Mesodermal cell (in vitro differentiated cells): ENCODE measurements at regions not wholly inside any gene's neighbourhood (a gene's known extent, or its start where the extent isn't known, plus 50 kb on each side); places are given as distances from the start of the nearest gene placed in this dataset.
"Not testable (repeated sequence)": the region's sequence is repeated elsewhere in the genome, so short reads cannot be mapped to it uniquely, and the experiment has no call there.

ENCODE experiments used
- H3K27ac ChIP-seq: 2 replicates; pipeline ENCODE4 v1.7.0; 2013; ENCODE audit warnings: mild to moderate bottlenecking, low read depth, low read length, moderate library complexity; ENCODE audit not compliant: severe bottlenecking
- H3K36me3 ChIP-seq: 2 replicates; pipeline ENCODE4 v1.7.1; 2013; ENCODE audit warnings: mild to moderate bottlenecking, low read length, moderate library complexity; ENCODE audit not compliant: control insufficient read depth, insufficient read depth
- H3K4me1 ChIP-seq: one replicate; pipeline ENCODE4 v1.7.1; 2013; ENCODE audit warnings: mild to moderate bottlenecking, low read length; ENCODE audit not compliant: insufficient read depth, control insufficient read depth, poor library complexity, severe bottlenecking
- H3K4me3 ChIP-seq: 2 replicates; pipeline ENCODE4 v1.7.0; 2013; ENCODE audit warnings: low read length, control low read depth, mild to moderate bottlenecking; ENCODE audit not compliant: insufficient read depth, poor library complexity, severe bottlenecking; ENCODE audit errors: extremely low read depth
- H3K9me3 ChIP-seq: 2 replicates; pipeline ENCODE4 v1.7.1; 2013; ENCODE audit warnings: mild to moderate bottlenecking, low read length, moderate library complexity; ENCODE audit not compliant: control insufficient read depth
- WGBS, 2 experiments: methylation state at CpG; one replicate each; pipeline ENCODE4 v1.1.5; 2013; ENCODE audit warnings: missing lambda C conversion rate in 2 of 2; ENCODE audit not compliant: insufficient coverage in 2 of 2; 5-methylcytosine and 5-hydroxymethylcytosine counted together

- Histone ChIP-seq H3K4me1 (peaks cover 5% of the 10 kb centered on the region), H3K36me3 (no peaks in the 10 kb centered on the region), H3K4me3 (no peak overlapping the region), H3K27ac (peak overlapping the region; percentile 89), H3K9me3 (no peaks in the 10 kb centered on the region)
- 48 to 71% methylated on average over 8 to 10 of the region's 10 CpGs for WGBS, 2 experiments
Observed at GRCh38 chr13:50386541-50387050, 371.4 kb downstream of the KCNRG start.

- H3K4me3 ChIP-seq = no peak overlapping the region
- peaks cover 5% of the 10 kb centered on the region for H3K4me1 ChIP-seq
- H3K36me3 ChIP-seq = no peaks in the 10 kb centered on the region
- peak overlapping the region; percentile 89 for H3K27ac ChIP-seq
- H3K9me3 ChIP-seq = no peaks in the 10 kb centered on the region
- WGBS, 2 experiments = 81% methylated on average over 3 of the region's 6 CpGs; no CpG with 5 or more reads in 1 of the 2 experiments
Observed at GRCh38 chr13:50387051-50387581, 371.9 kb downstream of the KCNRG start.

GRCh38 chr13:50388481-50388880 is 373.2 kb downstream of the KCNRG start:
- Histone ChIP-seq H3K36me3 (no peaks in the 10 kb centered on the region), H3K4me1 (peaks cover 13% of the 10 kb centered on the region), H3K9me3 (no peaks in the 10 kb centered on the region), H3K27ac (no peak overlapping the region), H3K4me3 (no peak overlapping the region)
- WGBS, 2 experiments = 83 to 85% methylated on average over 2 of the region's 3 CpGs

GRCh38 chr13:50389726-50390125 is 374.5 kb downstream of the KCNRG start:
- Histone ChIP-seq H3K9me3 (no peaks in the 10 kb centered on the region), H3K36me3 (no peaks in the 10 kb centered on the region), H3K27ac (peak overlapping the region; percentile 13), H3K4me1 (peaks cover 13% of the 10 kb centered on the region), H3K4me3 (no peak overlapping the region)
- WGBS, 2 experiments = 92 to 94% methylated on average over 3 to 4 of the region's 4 CpGs

GRCh38 chr13:50390503-50391248 is 375.4 kb downstream of the KCNRG start:
- 71 to 82% methylated on average over 3 of the region's 3 CpGs for WGBS, 2 experiments
- Histone ChIP-seq H3K9me3 (no peaks in the 10 kb centered on the region), H3K4me3 (no peak overlapping the region), H3K36me3 (no peaks in the 10 kb centered on the region), H3K27ac (no peak overlapping the region), H3K4me1 (peaks cover 13% of the 10 kb centered on the region)

GRCh38 chr13:50392977-50393376 is 377.7 kb downstream of the KCNRG start:
- WGBS, 2 experiments = no CpG with 5 or more reads among the region's 1 CpG
- H3K36me3 ChIP-seq = no peaks in the 10 kb centered on the region
- H3K4me1 ChIP-seq = peaks cover 8% of the 10 kb centered on the region
- H3K9me3 ChIP-seq = no peaks in the 10 kb centered on the region
- H3K4me3 ChIP-seq = no peak overlapping the region
- H3K27ac ChIP-seq = no peak overlapping the region

GRCh38 chr13:50393628-50394027 is 378.4 kb downstream of the KCNRG start:
- 24 to 50% methylated on average over 1 to 5 of the region's 6 CpGs for WGBS, 2 experiments
- H3K4me3 ChIP-seq = no peak overlapping the region
- no peak overlapping the region for H3K27ac ChIP-seq

GRCh38 chr13:50396001-50396400 is 380.8 kb downstream of the KCNRG start:
- peaks cover 8% of the 10 kb centered on the region for H3K4me1 ChIP-seq
- no peak overlapping the region for H3K27ac ChIP-seq
- H3K36me3 ChIP-seq = no peaks in the 10 kb centered on the region
- H3K9me3 ChIP-seq = no peaks in the 10 kb centered on the region
- no peak overlapping the region for H3K4me3 ChIP-seq

More at GRCh38 chr13:50393628-50394027, 378.4 kb downstream of the KCNRG start:
- no peaks in the 10 kb centered on the region for H3K9me3 ChIP-seq
- H3K36me3 ChIP-seq = no peaks in the 10 kb centered on the region
- peaks cover 8% of the 10 kb centered on the region for H3K4me1 ChIP-seq

- 94 to 97% methylated on average over 18 to 21 of the region's 31 CpGs for WGBS, 2 experiments
- H3K4me1 ChIP-seq, H3K9me3 ChIP-seq, H3K36me3 ChIP-seq, H3K4me3 ChIP-seq, H3K27ac ChIP-seq: not testable (repeated sequence)
Observed at GRCh38 chr13:50396618-50397017, 381.4 kb downstream of the KCNRG start.

- Histone ChIP-seq H3K4me1 (no peaks in the 10 kb centered on the region), H3K4me3 (no peak overlapping the region), H3K36me3 (no peaks in the 10 kb centered on the region), H3K9me3 (no peaks in the 10 kb centered on the region), H3K27ac (no peak overlapping the region)
- whole genome bisulfite sequencing, 2 experiments = 100% methylated on average over 1 of the region's 3 CpGs; no CpG with 5 or more reads in 1 of the 2 experiments
Observed at GRCh38 chr13:50400035-50400726, 384.9 kb downstream of the KCNRG start.
